HAP-1 (cell line): ENCODE measurements at regions not wholly inside any gene's neighbourhood (a gene's known extent, or its start where the extent isn't known, plus 50 kb on each side); places are given as distances from the start of the nearest gene placed in this dataset.
A peak's percentile ranks its signal among the peaks of the same experiment; 100 is the strongest.
"Not testable (repeated sequence)": the region's sequence is repeated elsewhere in the genome, so short reads cannot be mapped to it uniquely, and the experiment has no call there.

Source experiments
- DNase-seq, 2 experiments: peaks; one replicate each; pipeline ENCODE4 v3.0.0-alpha.2; 2016 to 2020; ENCODE audit warnings: low spot score in 2 of 2
- H3K27me3 ChIP-seq: fragments of 250-450 bp; sonication (Bioruptor Pico); 2 replicates; pipeline ENCODE4 v1.5.1; 2020; ENCODE audit warnings: low read depth, mild to moderate bottlenecking, moderate library complexity
- H3K36me3 ChIP-seq: fragments of 250-450 bp; sonication (Bioruptor Pico); replicated peaks from 2 replicates; pipeline ENCODE4 v1.5.1; 2020; ENCODE audit warnings: mild to moderate bottlenecking
- H3K4me1 ChIP-seq: fragments of 250-450 bp; sonication (Bioruptor Pico); 2 replicates; pipeline ENCODE4 v1.5.1; 2020; ENCODE audit warnings: mild to moderate bottlenecking
- H3K4me3 ChIP-seq: fragments of 250-450 bp; sonication (Bioruptor Pico); 2 replicates; pipeline ENCODE4 v1.5.1; 2020; ENCODE audit warnings: mild to moderate bottlenecking, moderate library complexity
- H3K9me3 ChIP-seq: fragments of 250-450 bp; sonication (Bioruptor Pico); 2 replicates; pipeline ENCODE4 v1.5.1; 2020; ENCODE audit warnings: mild to moderate bottlenecking, moderate library complexity
- in situ Hi-C: fragments of 300-500 bp; cut with MboI; formaldehyde crosslinking; loops from 3 replicates; pipeline ENCODE4 v1.14.3; 2020; ENCODE audit warnings: low sequenced_read_pairs, inconsistent platforms, mixed read lengths

DNA sequence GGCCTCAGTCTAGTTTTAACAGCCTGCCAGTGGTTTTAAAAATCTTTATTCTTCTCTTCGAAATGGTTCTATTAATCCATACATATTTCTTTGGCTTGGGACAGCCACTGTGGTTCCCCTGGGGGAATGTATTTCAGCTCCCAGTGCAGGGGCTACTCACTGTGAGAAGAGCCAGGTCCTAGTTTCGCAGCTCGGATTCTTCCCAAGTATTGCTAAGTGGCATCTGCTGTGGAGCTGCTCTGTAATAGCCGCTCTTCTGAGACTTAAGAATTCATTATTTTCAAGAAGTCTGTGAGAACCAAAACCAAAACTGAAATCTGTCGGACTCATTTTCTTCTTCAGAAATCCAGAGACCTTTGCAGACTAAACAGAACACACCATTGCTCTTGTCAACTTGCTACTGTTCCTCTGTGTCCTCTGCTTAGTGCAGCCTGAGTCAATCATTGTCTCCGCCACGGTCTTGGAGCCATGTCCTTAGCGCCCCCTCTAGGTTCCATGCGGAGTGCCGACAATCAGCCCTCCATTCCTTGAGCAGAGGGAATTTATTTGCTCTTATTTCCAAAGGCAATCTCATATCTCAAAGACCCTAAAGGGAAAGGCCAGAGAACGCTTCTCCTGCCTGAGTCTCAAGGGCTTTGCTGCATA lies 478.2 kb downstream of the SPATA31D1 start:
- peak in 1 of 2 experiments; percentile 30 for DNase-seq
- no peak overlapping the region for H3K4me3 ChIP-seq
- no peaks in the 10 kb centered on the region for H3K36me3 ChIP-seq
- H3K4me1 ChIP-seq = no peaks in the 10 kb centered on the region
- in situ Hi-C loops = no loop called here
- H3K27me3 ChIP-seq = no peaks in the 10 kb centered on the region
- no peaks in the 10 kb centered on the region for H3K9me3 ChIP-seq

DNA sequence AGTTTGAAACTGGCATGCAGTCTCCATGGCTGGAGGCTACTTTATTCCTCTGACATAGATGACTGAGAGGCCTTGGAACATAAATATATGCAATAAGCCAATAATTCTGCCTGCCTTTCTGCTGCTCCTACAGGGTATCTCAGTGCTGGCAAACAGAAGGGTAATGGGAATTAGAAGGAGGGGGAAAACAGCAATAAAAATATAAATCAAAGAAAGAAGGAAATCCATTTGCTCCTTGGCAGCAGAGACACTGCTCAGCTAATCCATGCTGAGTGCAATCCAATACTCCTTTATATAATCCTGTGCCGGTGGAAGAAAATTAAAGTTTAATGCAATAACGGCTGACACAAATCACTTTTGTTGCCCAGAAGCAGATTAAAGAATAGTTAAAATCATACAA lies 478.9 kb downstream of the SPATA31D1 start:
- in situ Hi-C loops = no loop called here
- H3K27me3 ChIP-seq = no peaks in the 10 kb centered on the region
- H3K36me3 ChIP-seq = no peaks in the 10 kb centered on the region

DNA sequence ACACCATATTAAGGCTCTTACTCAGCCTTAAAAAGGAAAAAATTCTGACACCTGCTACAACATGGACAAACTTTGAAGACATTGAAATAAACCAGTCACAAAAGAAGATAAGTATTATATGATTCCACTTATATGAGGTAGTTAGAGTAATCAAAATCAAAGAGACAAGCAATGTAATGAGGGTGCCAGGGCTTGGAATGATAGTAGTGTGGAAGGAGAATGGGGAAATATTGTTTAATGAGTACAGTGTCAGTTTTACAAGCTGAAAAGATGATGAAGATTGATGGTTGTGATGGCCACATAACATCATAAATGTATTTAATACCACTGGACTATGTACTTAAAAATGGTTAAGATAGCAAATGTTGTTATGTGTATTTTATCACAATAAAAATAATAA lies 485.7 kb downstream of the SPATA31D1 start:
- in situ Hi-C loops = no loop called here
- H3K36me3 ChIP-seq = no peaks in the 10 kb centered on the region
- no peaks in the 10 kb centered on the region for H3K27me3 ChIP-seq
- no peaks in the 10 kb centered on the region for H3K4me1 ChIP-seq
- no peak for DNase-seq
- no peak overlapping the region for H3K4me3 ChIP-seq
- no peaks in the 10 kb centered on the region for H3K9me3 ChIP-seq

More for the DNA sequence above, 478.9 kb downstream of the SPATA31D1 start:
- no peak overlapping the region for H3K4me3 ChIP-seq
- H3K9me3 ChIP-seq = no peaks in the 10 kb centered on the region
- DNase-seq = no peak
- H3K4me1 ChIP-seq = no peaks in the 10 kb centered on the region

DNA sequence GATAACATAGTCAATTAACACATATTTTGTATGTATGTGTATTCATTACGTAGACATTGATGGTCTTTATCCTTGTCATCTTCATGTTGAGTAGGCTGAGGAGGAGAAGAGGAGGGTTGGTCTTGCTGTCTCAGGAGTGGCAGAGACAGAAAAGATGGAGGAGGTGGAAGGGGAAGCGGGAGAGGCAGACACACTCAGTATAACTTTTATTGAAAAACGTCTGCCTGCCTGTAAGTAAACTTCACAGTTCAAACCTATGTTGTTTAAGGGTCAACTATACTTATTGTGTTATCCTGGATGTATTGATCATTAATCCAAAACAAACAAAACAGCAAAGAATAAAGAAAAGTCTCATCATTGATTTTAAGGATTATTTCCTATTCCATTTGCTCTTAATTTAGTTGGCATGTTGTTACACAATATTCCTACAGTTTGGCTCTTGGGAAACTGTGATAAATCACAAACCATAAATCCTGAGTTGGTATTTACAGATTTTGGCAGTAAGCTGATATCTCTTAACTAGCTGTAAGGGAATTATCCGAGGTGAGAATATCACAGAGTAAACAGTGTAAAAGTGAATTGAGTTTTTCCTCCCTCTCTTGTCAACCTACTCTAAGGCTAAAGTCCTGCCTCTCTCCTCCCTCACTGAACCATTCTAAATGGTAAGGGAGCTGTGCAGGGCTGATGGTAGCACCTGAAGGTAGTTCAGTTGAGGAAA lies 487.2 kb downstream of the SPATA31D1 start:
- no peak overlapping the region for H3K4me3 ChIP-seq
- no peak for DNase-seq
- H3K4me1 ChIP-seq = no peaks in the 10 kb centered on the region
- in situ Hi-C loops = no loop called here
- H3K9me3 ChIP-seq = no peaks in the 10 kb centered on the region
- no peaks in the 10 kb centered on the region for H3K36me3 ChIP-seq
- no peaks in the 10 kb centered on the region for H3K27me3 ChIP-seq

DNA sequence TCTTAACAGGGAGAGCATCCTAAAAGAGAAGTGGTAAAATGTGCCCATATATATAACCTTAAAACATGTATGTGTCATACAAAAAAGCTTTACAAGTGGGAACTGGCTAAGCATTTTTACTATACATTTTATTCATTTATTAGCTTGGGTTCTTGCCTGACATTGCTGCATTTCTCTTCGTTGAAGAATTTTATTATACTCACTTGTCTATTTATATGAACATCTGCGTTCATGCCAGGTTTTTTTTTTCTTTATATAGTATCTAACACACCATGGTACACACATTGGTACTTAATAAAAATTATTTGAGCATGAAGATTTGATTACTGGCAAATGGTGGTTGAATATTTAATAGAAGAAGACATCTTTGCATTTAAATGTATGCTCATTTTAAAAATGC lies 492.3 kb downstream of the SPATA31D1 start:
- Histone ChIP-seq H3K27me3 (no peaks in the 10 kb centered on the region), H3K9me3 (no peaks in the 10 kb centered on the region), H3K36me3 (no peaks in the 10 kb centered on the region), H3K4me3 (no peak overlapping the region), H3K4me1 (no peaks in the 10 kb centered on the region)
- in situ Hi-C loops = no loop called here
- no peak for DNase-seq

DNA sequence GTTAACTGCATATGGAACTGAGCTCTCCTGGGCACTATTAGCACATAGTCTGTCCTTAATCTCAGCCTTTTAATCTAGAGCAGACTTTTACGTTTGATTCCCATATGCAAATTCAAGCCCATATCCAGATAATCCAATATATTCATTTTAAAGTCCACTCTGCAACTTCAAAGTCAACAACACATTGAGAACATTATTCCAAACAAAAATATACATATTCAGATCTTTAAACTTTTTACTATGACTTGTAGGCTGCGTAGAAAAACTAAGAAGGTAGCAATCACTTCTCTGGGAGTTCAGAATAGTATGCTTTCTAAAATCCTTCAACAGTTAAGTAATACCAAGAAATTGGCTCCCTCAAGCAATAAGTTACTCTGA lies 499.4 kb downstream of the SPATA31D1 start:
- no peaks in the 10 kb centered on the region for H3K27me3 ChIP-seq
- H3K4me1 ChIP-seq = no peaks in the 10 kb centered on the region
- in situ Hi-C loops = no loop called here
- H3K36me3 ChIP-seq = no peaks in the 10 kb centered on the region
- H3K4me3 ChIP-seq = no peak overlapping the region
- DNase-seq = no peak
- H3K9me3 ChIP-seq = no peaks in the 10 kb centered on the region

DNA sequence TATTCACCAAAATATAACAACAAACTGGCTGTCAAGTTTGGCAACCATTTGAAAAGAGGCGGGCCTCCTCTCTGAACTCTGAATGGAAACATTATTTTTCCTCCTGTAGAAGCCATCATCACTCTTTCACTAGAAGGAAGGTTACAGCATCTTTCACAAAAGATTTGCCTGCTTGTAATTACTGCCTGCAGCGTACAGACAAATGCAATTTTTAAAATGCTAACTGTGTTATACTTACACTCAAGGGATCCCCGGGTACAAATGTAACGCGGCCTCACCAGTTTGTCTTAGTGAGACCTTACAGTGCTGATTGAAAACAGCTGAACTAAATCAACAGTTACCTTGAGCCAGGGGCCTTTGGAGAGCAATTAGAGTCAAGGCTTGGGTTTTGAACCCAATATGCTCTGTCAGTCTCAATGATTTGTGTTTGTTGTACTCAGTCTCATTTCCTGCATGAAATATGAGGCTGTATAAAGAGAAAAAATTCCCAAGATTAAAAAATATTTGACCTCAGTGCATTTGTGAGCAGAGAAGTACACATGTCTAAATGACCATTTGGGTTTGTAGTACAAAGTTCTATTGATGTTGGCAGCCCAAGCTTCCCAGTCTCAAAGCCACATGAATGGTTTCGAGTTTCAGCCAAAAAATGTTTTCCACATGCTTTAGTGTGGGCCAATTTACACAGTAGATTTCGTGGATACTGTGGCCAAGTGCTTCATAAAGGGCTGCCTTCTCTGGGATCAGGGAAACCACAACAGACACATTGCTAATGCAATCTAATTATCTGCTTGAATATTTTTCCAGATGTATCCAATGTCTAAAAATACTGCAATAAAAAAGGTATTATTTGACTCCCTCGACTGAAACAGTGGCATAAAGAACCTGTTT lies 500.0 kb downstream of the SPATA31D1 start:
- in situ Hi-C loops = no loop called here
- Histone ChIP-seq H3K4me1 (no peaks in the 10 kb centered on the region), H3K9me3 (no peaks in the 10 kb centered on the region), H3K4me3 (no peak overlapping the region), H3K27me3 (no peaks in the 10 kb centered on the region), H3K36me3 (no peaks in the 10 kb centered on the region)
- no peak for DNase-seq

DNA sequence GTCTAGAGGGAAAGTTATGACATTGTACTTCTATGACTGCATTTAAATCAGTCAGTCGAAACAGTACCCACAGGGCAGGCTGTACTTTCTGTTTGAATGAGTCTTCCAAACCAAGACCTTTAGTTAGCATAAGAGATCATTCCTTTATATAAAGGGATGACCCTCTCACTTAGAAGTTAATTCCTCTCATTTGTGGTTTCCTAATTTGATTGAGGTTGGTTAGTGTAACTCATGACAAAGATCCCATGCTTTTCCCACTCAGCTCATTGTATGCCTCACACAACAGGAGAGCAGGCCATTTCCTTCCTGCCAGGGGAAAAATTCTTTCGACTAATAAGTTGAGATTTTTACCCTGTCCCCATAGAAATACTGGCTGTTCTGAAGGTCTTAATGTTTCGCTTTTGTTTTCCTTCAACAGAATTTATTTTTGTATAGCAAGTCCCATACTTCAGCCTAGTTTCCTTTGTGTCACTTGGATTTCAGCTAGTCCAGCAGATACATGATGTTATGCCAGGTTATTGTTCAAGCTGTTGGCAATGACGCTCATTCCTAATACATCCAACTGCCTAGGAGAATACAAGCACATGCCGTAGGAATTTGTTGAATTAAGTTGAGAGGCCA lies 500.7 kb downstream of the SPATA31D1 start:
- Histone ChIP-seq H3K4me3 (no peak overlapping the region), H3K4me1 (no peaks in the 10 kb centered on the region), H3K27me3 (no peaks in the 10 kb centered on the region), H3K9me3 (no peaks in the 10 kb centered on the region), H3K36me3 (no peaks in the 10 kb centered on the region)
- DNase-seq = no peak
- in situ Hi-C loops = no loop called here

DNA sequence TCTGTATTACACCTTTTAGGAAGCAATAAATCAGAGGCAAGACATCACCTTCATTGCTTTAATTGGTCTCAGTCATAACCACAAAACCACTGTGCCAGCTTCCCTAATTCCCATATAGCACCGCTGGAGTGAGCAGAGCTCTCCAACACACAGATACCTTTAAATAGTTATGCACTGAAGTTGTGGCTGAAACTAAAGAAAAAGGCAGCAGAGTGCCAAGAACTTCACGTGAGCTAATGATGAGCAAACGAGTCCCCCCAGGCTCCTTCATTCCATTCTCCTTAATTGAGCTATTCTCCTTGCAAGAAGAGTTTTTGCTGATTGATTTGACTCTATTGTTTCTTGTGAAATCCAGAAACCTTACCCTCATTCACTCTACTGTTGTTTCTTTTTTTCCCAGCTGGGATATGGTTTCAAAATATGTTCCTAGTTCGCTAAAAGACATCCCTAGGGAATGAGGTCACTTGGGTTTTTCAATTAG lies 501.5 kb downstream of the SPATA31D1 start:
- in situ Hi-C loops = no loop called here

DNA sequence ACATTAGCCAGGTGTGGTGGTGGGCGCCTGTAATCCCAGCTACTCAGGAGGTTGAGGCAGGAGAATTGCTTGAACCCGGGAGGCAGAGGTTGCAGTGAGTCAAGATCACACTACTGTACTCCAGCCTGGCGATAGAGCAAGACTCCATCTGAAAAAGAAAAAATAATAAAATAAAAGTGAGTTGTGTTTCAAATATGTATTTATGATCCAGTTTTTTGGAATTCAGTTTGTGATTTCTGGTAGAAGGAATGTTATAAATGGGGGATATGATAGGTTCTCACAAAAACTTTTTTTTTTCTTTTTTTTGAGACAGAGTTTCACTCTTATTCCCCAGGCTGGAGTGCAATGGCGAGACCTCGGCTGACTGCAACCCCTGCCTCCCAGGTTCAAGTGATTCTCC lies 502.2 kb downstream of the SPATA31D1 start:
- H3K9me3 ChIP-seq, H3K36me3 ChIP-seq, H3K4me1 ChIP-seq, in situ Hi-C loops, H3K4me3 ChIP-seq, DNase-seq, H3K27me3 ChIP-seq: not testable (repeated sequence)

More for the DNA sequence above, 501.5 kb downstream of the SPATA31D1 start:
- H3K36me3 ChIP-seq = no peaks in the 10 kb centered on the region
- H3K27me3 ChIP-seq = no peaks in the 10 kb centered on the region
- H3K4me3 ChIP-seq = no peak overlapping the region
- H3K4me1 ChIP-seq = no peaks in the 10 kb centered on the region
- no peaks in the 10 kb centered on the region for H3K9me3 ChIP-seq
- DNase-seq = no peak

DNA sequence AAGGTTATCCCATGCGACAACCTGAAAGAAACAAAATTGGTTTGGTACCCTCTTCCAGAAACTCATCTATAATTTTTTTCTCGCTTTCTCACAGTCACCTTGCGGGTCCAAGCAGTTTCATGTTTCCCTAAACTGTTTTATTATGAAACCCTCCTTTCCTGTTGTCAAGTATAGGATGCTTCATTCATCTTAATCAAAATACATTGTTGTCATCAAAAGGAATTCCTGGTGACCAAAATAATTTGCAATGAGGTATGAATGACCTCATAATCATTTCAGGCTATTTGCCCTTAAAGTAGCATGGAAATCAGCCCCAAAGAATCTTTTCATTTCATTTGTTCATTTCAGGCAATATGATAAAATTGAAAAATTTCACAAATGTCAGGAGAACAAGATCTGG lies 503.0 kb downstream of the SPATA31D1 start:
- no peaks in the 10 kb centered on the region for H3K9me3 ChIP-seq
- no peak for DNase-seq
- no peak overlapping the region for H3K4me3 ChIP-seq
- in situ Hi-C loops = no loop called here
- no peaks in the 10 kb centered on the region for H3K27me3 ChIP-seq
- H3K4me1 ChIP-seq = no peaks in the 10 kb centered on the region
- H3K36me3 ChIP-seq = no peaks in the 10 kb centered on the region

DNA sequence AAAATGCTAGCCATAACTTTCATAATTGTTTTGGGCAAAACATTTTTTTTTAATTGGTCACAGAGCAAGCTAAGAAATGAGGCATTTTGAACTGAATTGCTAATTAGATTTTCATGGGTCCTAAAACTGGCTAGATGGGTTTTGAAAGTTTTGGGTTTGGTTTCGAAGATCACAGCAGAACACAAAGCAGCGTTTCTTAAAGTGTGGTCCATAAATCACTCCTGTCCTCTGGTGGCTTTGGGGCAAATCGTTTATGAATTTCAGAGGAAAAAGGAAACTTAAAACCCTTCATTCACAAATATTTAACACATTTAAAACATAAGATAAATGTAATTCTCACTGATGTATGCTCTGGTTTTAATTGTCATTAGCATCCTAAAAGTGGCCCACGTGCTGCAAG lies 503.7 kb downstream of the SPATA31D1 start:
- no peak for DNase-seq
- Histone ChIP-seq H3K4me1 (no peaks in the 10 kb centered on the region), H3K4me3 (no peak overlapping the region), H3K36me3 (no peaks in the 10 kb centered on the region), H3K9me3 (no peaks in the 10 kb centered on the region), H3K27me3 (no peaks in the 10 kb centered on the region)
- in situ Hi-C loops = no loop called here

DNA sequence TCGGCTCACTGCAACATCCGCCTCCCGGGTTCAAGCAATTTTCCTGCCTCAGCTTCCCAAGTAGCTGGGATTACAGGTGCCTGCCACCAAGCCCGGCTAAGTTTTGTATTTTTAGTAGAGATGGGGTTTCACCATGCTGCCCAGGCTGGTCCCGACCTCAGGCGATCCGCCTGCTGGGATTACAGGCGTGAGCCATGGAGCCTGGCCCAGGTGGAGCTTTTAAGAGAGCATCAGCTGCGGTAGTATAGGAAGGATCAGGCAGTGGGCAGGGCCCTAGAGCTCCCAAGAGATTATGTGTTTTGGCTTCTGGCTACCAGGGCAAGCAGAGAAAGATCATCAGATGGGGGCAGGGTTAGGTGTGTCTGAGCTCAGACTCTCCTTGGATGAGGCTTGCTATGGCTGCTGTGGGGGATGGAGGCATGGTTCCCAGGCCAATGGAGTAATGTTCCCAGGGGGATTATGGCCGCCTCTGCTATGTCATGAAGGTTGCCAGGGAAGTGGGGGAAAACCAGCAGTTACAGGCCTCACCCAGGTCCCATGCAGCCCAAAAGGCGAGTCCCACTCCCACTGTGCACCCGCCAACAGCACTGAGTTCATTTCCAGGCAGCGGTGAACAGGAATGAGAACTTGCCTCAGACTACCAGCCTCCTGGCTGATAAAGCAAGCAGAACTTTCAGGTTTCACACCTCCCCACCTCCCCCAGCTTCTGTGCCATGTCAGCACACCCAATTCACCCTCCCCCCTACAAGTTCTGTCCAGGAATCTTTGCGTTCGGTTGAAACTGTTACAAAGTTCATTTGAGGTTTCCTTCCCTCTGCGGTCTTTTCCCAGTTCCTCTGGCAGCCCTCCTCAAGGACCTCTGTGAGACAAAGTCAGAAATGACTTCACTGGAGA lies 507.6 kb downstream of the SPATA31D1 start:
- Histone ChIP-seq H3K36me3 (no peaks in the 10 kb centered on the region), H3K4me1 (no peaks in the 10 kb centered on the region), H3K27me3 (no peaks in the 10 kb centered on the region), H3K4me3 (no peak overlapping the region), H3K9me3 (no peaks in the 10 kb centered on the region)
- in situ Hi-C loops = no loop called here
- DNase-seq = no peak
